Colonic mucosa (tissue), 4 donors: ENCODE measurements at regions not wholly inside any gene's neighbourhood (a gene's known extent, or its start where the extent isn't known, plus 50 kb on each side); places are given as distances from the start of the nearest gene placed in this dataset.

Experiments used
- DNase-seq: peaks from one replicate; pipeline ENCODE4 v3.0.0-alpha.2; 2020
- H3K27ac ChIP-seq: fragments of 200-600 bp; one replicate; pipeline ENCODE4 v1.8.0; 2021
- H3K27me3 ChIP-seq: fragments of 200-600 bp; one replicate; pipeline ENCODE4 v1.8.0; 2021
- H3K36me3 ChIP-seq: fragments of 200-600 bp; one replicate; pipeline ENCODE4 v1.8.0; 2021
- H3K4me1 ChIP-seq: fragments of 200-600 bp; one replicate; pipeline ENCODE4 v1.8.0; 2021; ENCODE audit warnings: mild to moderate bottlenecking
- H3K4me3 ChIP-seq: fragments of 200-600 bp; one replicate; pipeline ENCODE4 v1.8.0; 2021
- H3K9ac ChIP-seq, 2 donors: one replicate each; pipeline ENCODE4 v1.7.0; 2013; ENCODE audit warnings: control low read depth in 2 of 2, low read depth in 2 of 2, low read length in 2 of 2
- H3K9me3 ChIP-seq: fragments of 200-600 bp; one replicate; pipeline ENCODE4 v1.8.0; 2021
- intact Hi-C: fragments of 100-400 bp; cut with DNase I; formaldehyde crosslinking; loops from one replicate; pipeline ENCODE4 v1.14.1; 2022
- TF ChIP-seq, protein P1 (sequence below): fragments of 200-600 bp; IDR thresholded peaks from one replicate; pipeline ENCODE4 v1.8.0; 2022; ENCODE audit warnings: antibody characterized with exemption, mild to moderate bottlenecking
- donor health status: healthy.
- donor health status: DM: no; HTN: no; CAD: no.
- donor health status: DM: no; HTN: no; CAD: no.

DNA sequence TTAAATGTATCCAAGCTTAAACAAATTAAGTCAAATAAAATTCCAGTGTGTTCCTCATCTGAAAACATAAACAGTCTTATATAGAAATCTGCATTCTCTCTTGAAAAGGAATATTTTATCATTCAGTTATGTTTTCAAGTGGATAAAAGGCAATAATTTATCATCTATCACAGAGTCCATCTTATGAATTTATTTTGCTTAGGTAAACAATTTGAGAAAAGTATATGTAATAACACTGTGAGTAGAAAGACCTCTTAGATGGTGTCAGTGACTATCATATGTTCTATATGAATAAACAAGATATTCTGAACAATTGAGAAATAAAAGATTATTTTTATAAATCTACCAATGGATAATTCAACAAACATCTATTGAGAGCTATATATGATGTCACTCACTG, 397.6 kb upstream of the GJE1 start:
- H3K9me3 ChIP-seq, result no peaks in the 10 kb centered on the region
- no peak for DNase-seq
- no peaks in the 10 kb centered on the region for H3K27me3 ChIP-seq
- no peaks in the 10 kb centered on the region for H3K4me1 ChIP-seq
- H3K27ac ChIP-seq, result no peak overlapping the region
- intact Hi-C loops, result no loop called here
- no peaks in the 10 kb centered on the region for H3K36me3 ChIP-seq
- H3K4me3 ChIP-seq, result no peak overlapping the region
- TF ChIP-seq, protein P1, sequence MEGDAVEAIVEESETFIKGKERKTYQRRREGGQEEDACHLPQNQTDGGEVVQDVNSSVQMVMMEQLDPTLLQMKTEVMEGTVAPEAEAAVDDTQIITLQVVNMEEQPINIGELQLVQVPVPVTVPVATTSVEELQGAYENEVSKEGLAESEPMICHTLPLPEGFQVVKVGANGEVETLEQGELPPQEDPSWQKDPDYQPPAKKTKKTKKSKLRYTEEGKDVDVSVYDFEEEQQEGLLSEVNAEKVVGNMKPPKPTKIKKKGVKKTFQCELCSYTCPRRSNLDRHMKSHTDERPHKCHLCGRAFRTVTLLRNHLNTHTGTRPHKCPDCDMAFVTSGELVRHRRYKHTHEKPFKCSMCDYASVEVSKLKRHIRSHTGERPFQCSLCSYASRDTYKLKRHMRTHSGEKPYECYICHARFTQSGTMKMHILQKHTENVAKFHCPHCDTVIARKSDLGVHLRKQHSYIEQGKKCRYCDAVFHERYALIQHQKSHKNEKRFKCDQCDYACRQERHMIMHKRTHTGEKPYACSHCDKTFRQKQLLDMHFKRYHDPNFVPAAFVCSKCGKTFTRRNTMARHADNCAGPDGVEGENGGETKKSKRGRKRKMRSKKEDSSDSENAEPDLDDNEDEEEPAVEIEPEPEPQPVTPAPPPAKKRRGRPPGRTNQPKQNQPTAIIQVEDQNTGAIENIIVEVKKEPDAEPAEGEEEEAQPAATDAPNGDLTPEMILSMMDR, result no peak
- no peak overlapping the region for H3K9ac ChIP-seq

DNA sequence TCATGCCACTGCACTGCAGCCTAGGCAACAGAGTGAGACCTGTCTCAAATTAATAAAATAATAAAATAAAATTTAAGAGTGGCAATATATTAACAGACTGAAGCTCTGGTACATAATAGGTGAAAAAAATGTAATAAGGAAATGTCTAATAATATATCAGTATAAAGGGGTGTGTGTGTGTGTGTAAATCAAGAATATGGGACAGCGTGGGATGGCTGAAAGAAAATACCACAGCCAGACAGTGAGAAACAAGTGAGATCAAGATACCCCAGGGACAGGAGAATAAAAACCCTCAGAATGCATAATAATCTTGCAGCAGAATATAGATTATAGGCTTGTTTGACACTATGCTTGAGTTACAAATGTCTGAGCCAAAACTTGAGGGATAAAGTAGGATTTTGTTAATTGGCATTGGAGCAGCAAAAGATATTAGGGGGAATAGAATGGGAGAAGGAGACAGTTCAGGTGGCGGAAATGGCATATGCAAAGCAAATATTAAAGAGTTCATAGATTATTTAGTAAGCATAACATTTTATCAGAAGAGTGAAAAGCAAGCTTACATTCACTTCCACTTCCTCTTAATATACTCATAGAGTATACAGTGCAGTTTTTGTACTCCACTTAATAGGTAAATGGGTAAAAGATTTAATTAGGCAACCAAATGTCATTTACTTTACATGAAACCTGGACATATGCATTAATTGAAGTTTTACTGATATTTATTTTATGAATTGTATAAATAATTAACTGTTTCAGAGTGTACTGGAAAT, 398.5 kb upstream of the GJE1 start:
- Histone ChIP-seq H3K9ac (no peak overlapping the region), H3K27me3 (no peaks in the 10 kb centered on the region), H3K9me3 (no peaks in the 10 kb centered on the region), H3K4me3 (no peak overlapping the region), H3K36me3 (no peaks in the 10 kb centered on the region), H3K4me1 (no peaks in the 10 kb centered on the region), H3K27ac (no peak overlapping the region)
- DNase-seq, result no peak
- TF ChIP-seq, protein P1, result no peak
- intact Hi-C loops, result no loop called here

DNA sequence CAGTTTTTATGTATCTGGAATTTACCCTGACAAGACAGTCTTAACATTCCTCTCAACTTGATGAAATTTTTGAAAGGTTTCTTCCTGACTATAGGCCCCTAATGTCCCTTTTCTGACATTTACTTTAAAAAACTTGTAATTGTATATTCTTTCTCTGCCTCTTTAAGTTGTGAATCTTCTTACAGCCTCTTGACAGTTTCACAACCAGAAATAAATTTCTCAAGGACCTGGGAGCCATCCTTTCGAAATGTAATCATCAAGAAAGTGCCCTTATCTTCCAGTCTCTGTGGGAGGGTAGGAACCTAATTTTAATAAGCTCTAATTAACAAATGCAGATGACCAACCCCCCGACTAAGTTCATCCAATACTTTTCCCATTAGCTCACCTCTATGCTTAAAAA, 403.6 kb upstream of the GJE1 start:
- Histone ChIP-seq H3K27me3 (no peaks in the 10 kb centered on the region), H3K9ac (no peak overlapping the region), H3K27ac (no peak overlapping the region), H3K36me3 (no peaks in the 10 kb centered on the region), H3K4me3 (no peak overlapping the region), H3K9me3 (no peaks in the 10 kb centered on the region), H3K4me1 (no peaks in the 10 kb centered on the region)
- intact Hi-C loops, result no loop called here
- DNase-seq, result no peak
- TF ChIP-seq, protein P1, result no peak

DNA sequence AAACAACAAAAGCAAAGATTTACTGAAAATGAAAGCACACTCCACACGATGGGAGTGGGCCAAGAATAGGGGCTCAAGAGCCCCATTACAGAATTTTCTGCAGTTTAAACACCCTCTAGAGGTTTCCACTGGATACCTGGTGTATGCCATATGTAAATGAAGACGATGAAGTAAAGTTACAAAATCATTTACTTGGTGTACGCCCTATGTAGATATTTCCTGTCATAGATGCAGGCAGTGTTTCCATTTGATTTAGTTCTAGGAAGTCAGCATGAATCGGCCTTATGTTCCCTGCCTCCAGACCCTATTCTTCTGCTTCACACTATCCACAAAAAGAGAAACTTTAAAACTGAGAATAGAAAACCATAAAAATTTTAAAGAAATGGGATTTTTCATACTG, 404.4 kb upstream of the GJE1 start:
- intact Hi-C loops, result no loop called here
- TF ChIP-seq, protein P1, result no peak
- no peaks in the 10 kb centered on the region for H3K4me1 ChIP-seq
- no peak overlapping the region for H3K9ac ChIP-seq
- no peaks in the 10 kb centered on the region for H3K27me3 ChIP-seq
- H3K27ac ChIP-seq, result no peak overlapping the region
- H3K4me3 ChIP-seq, result no peak overlapping the region
- DNase-seq, result no peak
- H3K36me3 ChIP-seq, result no peaks in the 10 kb centered on the region
- H3K9me3 ChIP-seq, result no peaks in the 10 kb centered on the region

DNA sequence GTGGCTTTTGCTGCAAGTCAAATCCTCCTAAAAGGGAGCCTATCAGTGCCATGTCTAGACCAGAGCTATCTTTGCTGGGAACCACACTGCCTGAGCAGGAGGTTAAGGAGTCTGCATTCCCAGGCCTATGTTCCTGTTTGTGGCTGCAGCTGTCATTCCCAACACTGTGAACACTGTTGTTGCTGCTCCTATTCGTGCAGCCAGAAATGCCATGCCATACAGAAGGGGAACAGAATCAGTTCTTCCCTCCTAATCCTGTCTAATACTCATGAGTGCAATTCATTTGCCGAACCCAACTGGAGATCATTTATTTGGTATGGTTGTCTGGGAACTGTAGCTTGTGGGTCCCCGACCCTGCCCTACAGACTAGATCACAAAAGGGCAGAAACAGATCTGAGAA, 406.5 kb upstream of the GJE1 start:
- TF ChIP-seq, protein P1, result no peak
- no peak for DNase-seq
- no peak overlapping the region for H3K27ac ChIP-seq
- H3K4me3 ChIP-seq, result no peak overlapping the region
- no peaks in the 10 kb centered on the region for H3K4me1 ChIP-seq
- H3K36me3 ChIP-seq, result no peaks in the 10 kb centered on the region
- H3K27me3 ChIP-seq, result no peaks in the 10 kb centered on the region
- intact Hi-C loops, result no loop called here
- H3K9ac ChIP-seq, result no peak overlapping the region
- no peaks in the 10 kb centered on the region for H3K9me3 ChIP-seq
